ENCODE measurements at regions not wholly inside any gene's neighbourhood (a gene's known extent, or its start where the extent isn't known, plus 50 kb on each side); places are given as distances from the start of the nearest gene placed in this dataset.

DNA sequence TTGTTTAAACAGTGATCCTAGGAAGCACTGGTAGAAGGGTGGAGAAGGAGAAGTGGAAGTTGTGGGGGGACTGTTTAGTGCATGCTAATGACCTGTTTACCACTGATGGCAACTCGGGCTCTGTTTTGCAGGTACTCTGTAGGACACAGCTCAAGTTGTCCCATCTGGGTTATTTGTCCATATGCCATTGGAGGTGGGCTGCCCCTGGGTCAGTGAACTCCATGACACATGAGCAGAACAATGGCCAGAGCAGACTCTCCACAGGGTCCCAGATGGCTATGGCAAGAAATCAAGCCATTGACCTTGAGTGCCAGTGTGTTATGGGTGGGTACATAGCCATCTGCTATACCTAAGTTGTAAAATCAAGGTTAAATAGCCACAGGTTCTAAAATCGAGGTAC lies 175.9 kb downstream of the GAS1 start:
- TF ChIP-seq, protein P1, sequence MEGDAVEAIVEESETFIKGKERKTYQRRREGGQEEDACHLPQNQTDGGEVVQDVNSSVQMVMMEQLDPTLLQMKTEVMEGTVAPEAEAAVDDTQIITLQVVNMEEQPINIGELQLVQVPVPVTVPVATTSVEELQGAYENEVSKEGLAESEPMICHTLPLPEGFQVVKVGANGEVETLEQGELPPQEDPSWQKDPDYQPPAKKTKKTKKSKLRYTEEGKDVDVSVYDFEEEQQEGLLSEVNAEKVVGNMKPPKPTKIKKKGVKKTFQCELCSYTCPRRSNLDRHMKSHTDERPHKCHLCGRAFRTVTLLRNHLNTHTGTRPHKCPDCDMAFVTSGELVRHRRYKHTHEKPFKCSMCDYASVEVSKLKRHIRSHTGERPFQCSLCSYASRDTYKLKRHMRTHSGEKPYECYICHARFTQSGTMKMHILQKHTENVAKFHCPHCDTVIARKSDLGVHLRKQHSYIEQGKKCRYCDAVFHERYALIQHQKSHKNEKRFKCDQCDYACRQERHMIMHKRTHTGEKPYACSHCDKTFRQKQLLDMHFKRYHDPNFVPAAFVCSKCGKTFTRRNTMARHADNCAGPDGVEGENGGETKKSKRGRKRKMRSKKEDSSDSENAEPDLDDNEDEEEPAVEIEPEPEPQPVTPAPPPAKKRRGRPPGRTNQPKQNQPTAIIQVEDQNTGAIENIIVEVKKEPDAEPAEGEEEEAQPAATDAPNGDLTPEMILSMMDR (IDR thresholded peaks at IDR 0.05; ENCODE audit: insufficient read depth, low read length, poor library complexity, severe bottlenecking), result no peak
- TF ChIP-seq EZH2phosphoT487 (conservative IDR thresholded peaks at IDR 0.05; ENCODE audit: low read length), result no peak
